Pulmonary artery endothelial cell (primary cell): ENCODE measurements at regions not wholly inside any gene's neighbourhood (a gene's known extent, or its start where the extent isn't known, plus 50 kb on each side); places are given as distances from the start of the nearest gene placed in this dataset.

ENCODE experiments used
- DNase-seq: peaks from one replicate; pipeline ENCODE4 v3.0.0-alpha.2; 2011; ENCODE audit warnings: low read depth, low spot score

GRCh38 chr1:30381671-30382365 is 341.6 kb downstream of the MATN1 start:
- no peak for DNase-seq

GRCh38 chr1:30381266-30381665 is 342.1 kb downstream of the MATN1 start:
- DNase-seq: no peak

GRCh38 chr1:30380625-30380984 is 342.8 kb downstream of the MATN1 start:
- DNase-seq: no peak

- peak; percentile 8 for DNase-seq
Observed at GRCh38 chr1:30379684-30380624, 343.4 kb downstream of the MATN1 start.

GRCh38 chr1:30378991-30379581 is 344.3 kb downstream of the MATN1 start:
- DNase-seq: no peak

GRCh38 chr1:30378003-30378596 is 345.3 kb downstream of the MATN1 start:
- DNase-seq: no peak

GRCh38 chr1:30377230-30378002 is 346.0 kb downstream of the MATN1 start:
- DNase-seq: no peak

GRCh38 chr1:30376054-30376697 is 347.2 kb downstream of the MATN1 start:
- DNase-seq: no peak

- no peak for DNase-seq
Observed at GRCh38 chr1:30375156-30375555, 348.2 kb downstream of the MATN1 start.

DNA sequence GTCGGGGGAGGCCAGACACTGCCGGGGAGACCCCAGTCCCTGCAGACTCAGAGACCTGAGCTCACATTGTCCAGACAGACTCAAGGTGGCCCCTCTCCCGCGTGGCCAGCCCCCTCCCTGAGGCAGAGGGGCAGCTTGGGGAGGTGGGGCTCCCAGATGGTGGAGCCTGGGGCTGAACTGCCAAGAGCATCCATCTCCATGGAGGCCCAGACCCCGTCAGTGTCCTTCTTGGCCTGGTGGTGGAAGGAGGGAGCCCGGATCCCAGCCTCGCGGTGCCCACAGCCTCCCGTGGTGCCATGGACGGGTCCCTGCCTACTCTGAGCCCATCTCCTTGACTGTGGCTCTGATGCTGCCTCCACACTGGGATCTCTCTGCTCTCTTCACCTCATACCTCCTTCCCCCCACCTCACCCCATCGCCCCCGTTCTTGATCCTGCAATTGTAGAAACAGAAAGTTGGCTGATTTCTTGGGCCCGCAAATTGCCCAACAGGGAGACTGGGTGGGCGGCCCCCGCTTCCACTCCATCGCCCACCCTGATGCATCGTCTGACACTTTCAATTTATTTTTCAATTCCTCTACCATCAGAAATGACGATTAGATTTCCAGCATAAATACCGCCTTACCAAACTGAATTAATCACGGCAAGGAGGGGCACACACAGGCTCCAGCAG is 348.9 kb downstream of the MATN1 start:
- DNase-seq: no peak

DNA sequence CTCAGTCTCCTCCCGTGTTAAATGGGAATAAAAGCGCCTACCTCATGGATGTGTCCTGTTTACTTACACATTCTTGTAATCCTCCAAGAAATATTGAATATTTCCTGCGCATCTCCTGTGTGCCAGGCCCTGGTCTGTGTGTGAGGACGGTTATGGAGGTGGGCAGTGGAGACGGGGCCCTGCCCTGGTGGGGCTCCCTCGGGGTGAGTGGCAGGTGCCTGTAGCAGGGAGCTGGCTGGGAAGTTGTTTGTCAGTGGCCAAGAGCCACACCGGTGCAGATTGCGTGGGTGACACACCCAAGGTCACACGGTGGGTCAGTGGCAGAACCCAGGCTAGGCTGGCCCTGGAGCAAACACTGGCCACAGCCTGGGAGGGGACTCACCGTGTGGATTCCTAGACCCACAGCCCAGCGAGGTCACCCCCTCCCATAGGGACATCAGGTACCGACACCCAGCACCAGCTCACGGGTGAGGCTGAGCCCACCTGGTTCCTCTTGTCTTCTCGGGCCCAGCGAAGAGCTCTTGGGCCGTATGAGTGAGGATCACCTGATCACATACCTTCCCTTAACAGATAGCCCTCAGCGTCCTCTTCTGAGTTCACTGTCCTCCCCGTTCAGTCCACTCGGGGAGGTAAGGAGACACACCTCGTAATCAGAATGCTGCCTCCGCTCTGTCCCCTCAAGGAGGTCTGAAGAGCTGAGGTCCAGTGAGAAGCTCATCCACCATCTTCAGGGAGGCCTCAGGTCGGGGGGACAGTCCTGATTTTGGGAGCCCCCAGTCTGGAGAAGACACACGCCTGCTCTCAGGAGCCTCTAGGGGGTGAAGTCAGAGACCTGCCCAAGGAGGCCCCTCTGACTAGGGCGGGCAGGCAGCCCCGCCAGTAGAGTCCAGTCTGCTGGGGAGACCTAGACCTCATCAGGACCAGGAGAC is 349.6 kb downstream of the MATN1 start:
- no peak for DNase-seq

GRCh38 chr1:30372792-30373433 is 350.5 kb downstream of the MATN1 start:
- no peak for DNase-seq

GRCh38 chr1:30371888-30372791 is 351.2 kb downstream of the MATN1 start:
- no peak for DNase-seq

GRCh38 chr1:30371179-30371788 is 352.1 kb downstream of the MATN1 start:
- DNase-seq: no peak

DNA sequence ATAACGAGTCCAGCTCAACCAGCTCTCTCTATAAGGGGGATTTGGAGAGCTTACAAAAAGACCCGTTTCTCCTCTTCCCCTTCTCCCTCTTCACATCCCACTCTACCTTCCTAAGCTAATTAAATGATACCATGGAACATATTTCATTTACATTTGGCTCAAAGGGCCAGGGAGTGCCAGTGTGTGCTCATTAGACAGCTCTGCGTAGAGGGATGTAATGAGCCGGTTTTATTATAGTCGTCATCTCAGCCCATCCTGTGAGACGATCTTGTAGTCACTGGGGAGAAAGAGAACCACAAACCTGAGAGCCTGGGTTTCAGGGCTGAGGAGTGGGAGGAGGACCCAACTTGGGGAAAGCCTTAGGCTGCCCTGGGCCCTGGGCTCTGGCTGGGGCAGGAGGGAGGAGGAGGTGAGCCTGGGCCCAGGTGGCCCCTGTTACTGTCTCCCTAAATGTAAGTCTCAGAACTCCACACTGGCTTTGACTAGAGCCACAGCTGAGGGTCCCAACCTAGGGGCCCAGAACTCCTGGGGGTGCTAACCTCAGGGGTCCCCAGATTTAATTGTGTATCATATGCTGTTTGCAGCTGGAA is 354.6 kb downstream of the MATN1 start:
- no peak for DNase-seq

DNA sequence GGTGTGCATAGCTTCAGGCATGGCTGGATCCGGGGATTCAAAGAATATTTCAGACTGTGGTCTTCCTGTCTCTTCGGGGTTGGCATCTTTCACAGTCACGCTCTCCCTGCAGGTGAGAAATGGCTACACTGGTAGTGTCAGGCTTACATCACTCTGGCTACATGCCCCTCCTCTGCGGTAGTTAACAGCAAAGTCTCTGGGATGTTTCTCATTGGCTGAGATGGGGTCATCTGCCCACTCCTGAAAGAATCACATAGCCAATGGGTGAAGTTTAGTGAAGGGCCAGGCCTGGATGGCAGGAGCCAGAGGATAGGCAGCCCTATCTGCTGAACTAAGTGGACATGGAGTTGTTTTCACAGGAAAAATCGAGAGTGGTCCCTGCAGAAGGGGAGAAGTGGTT is 356.5 kb downstream of the MATN1 start:
- DNase-seq: no peak

DNA sequence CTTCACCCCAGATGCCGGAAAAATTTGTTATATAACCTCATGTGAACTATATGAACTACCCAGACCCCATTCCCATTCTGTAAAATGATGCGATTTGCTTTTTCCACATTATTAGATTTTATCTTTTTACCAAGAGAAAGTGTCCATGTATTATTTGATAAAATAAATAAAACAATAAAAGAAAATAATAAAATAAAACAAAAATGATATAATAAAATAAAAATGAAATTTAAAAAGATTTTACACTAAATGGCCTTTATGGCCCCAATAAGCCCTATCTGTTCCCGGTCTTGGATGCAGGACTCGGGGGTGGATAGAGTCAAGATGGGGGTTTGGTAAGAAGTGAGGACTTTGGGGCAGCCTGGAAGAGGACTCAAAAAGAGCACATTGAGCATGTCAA is 357.2 kb downstream of the MATN1 start:
- no peak for DNase-seq
